ENCODE measurements at regions not wholly inside any gene's neighbourhood (a gene's known extent, or its start where the extent isn't known, plus 50 kb on each side); places are given as distances from the start of the nearest gene placed in this dataset.
"Not testable (repeated sequence)": the region's sequence is repeated elsewhere in the genome, so short reads cannot be mapped to it uniquely, and the experiment has no call there.

- no peak for DNase-seq (ENCODE audit: low spot score)
Observed at GRCh38 chr4:27964095-27964494, 1103.5 kb downstream of the STIM2 start.

DNA sequence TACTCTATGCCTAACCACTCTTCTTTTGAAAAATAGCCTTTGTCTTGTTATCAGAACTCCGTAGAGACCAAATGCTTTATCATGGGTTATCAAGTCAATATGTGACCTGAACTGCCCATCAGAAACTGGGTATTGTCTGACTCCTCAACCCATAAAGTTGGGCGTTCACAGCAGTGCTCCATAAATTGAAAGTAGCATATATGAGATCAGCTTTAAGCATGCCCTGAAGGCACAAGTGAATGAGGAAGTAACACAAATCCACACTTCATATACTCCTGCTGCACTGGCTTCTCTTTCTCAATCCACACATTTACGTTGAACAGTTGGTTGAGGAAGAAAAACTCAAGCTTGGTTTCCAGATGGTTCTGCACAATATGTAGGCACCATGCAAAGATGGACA lies 1106.0 kb downstream of the STIM2 start:
- no peak for DNase-seq (ENCODE audit: low spot score)

GRCh38 chr4:27973056-27973455 lies 1112.4 kb downstream of the STIM2 start:
- no peak for DNase-seq (ENCODE audit: low spot score)

GRCh38 chr4:27973700-27974099 lies 1113.1 kb downstream of the STIM2 start:
- DNase-seq (ENCODE audit: low spot score) = no peak

GRCh38 chr4:27974339-27974738 lies 1113.7 kb downstream of the STIM2 start:
- no peak for DNase-seq (ENCODE audit: low spot score)

DNA sequence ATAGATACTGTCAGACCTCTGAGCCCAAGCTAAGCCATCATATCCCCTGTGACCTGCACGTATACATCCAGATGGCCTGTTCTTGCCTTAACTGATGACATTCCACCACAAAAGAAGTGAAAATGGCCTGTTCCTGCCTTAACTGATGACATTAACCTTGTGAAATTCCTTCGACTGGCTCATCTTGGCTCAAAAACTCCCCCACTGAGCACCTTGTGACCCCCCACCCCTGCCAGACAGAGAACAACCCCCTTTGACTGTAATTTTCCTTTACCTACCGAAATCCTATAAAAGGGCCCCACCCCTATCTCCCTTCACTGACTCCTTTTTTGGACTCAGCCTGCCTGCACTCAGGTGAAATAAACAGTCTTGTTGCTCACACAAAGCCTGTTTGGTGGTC lies 1114.2 kb downstream of the STIM2 start:
- DNase-seq (ENCODE audit: low spot score) = not testable (repeated sequence)

- not testable (repeated sequence) for DNase-seq (ENCODE audit: low spot score)
Observed at GRCh38 chr4:27978427-27979109, 1117.9 kb downstream of the STIM2 start.

DNA sequence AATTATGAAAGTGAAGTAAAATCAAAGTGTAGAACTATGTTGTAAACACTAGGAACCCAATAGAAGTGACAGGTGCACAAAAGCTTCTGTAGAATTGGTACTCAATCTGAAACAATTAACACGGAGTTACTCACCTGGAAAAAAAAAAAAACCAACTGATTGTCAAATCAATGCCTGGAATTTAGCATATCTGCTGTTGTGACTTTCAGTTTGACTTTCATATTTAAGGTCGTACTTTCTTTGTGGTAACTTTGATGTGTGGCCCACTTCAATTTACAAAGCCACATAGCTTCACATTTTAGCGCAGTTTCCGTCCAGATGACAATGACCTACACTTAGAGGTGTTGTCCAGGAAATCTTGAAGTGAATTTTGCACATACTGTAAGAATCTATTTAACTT lies 1124.9 kb downstream of the STIM2 start:
- no peak for DNase-seq (ENCODE audit: low spot score)

DNA sequence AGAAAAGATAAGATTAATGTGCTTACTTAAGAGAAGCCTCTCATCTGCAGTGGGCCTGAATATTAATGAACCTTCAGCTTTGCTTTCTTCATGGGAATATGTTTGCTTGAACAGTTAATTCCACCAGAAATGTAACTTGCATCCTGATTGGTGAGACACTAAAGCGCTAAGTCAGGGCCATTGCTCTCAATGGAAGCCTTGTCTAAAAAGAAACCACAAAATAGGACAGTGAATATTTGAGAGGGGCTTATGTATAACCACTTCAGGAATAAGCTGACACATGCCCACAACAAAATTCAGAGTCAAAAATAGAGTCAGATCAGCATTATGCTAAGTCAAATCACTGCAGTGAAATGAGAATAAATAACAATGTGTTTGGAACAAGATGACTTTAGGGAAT lies 1125.8 kb downstream of the STIM2 start:
- no peak for DNase-seq (ENCODE audit: low spot score)

- no peak for DNase-seq (ENCODE audit: low spot score)
Observed at GRCh38 chr4:28001698-28002097, 1141.1 kb downstream of the STIM2 start.

GRCh38 chr4:28004520-28004919 lies 1143.9 kb downstream of the STIM2 start:
- no peak for DNase-seq (ENCODE audit: low spot score)

- no peak for DNase-seq (ENCODE audit: low spot score)
Observed at GRCh38 chr4:28006021-28006420, 1145.4 kb downstream of the STIM2 start.

DNA sequence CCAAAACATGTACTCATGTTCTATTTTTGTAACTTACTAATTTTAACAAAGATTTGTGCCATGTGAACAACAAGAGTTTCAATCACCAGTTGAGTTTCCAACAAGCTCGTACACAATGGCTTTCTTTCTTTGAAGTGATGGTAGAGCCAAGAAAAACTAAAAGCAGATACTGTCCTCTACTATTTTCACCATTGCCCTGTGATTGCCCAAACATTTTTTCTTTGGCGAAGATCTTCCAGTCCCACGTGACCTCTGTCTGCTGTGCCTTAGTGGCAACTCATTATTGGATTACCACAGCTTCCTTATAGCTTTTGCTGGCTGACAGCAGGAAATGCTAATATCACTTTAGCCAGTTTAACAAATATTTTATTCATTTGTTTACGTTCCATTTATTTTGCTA lies 1147.1 kb downstream of the STIM2 start:
- DNase-seq (ENCODE audit: low spot score) = no peak

DNA sequence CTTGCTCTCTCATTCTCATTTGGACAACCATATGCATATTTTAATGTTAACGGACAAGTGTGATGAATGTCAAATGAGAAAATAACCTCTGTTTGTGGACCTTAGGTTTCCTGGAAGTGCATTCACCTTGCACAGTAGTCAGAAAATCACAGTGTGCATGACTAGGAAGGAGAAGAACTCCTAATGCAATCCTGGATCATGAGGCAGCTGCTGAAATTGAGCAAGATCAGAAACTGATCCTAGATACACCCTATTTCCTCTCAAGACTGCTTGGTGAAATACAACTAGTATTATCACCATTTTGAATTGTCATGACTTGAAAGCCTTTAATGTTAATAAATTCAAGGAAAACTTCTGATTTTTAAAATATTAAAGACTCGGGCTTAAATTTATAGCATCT lies 1148.9 kb downstream of the STIM2 start:
- DNase-seq (ENCODE audit: low spot score) = no peak

GRCh38 chr4:28010577-28011240 lies 1150.1 kb downstream of the STIM2 start:
- DNase-seq (ENCODE audit: low spot score) = no peak

DNA sequence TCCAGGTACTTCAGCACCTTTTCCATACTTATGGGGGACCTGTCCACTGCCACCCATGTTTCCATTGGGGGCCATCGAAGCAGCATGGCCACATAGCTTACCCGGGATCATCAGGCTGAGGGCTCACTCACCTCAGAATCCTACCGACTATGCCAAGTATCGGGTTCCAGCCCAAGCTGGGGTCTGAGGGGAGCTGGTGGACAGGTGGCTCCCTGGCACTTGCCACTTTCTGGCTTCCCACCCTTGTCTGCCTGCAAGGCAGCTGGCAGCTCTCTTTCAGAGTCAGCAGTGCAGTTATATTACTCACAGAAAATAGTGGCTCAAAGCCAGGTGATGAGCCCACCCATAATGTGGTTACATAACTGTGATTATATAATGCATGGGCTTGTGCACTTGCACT lies 1153.8 kb downstream of the STIM2 start:
- no peak for DNase-seq (ENCODE audit: low spot score)

DNA sequence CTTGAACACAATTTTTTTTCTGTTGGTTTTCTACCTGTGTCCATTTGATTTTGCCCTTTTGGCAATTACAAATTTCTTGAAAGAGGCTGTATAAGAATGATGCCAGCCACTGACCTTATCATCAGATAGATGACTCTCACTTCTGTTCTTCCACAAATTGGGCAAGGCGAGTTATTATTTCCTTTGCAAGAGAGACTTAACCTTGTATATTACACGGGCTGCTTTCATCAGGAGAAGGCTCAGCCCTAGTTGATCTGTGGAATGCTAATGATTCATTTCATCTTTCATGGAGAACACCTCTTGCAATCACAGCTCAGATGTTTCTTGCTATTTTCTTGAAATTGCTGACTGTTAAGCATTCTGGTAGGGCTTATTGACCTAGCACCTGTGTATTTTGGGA lies 1155.4 kb downstream of the STIM2 start:
- DNase-seq (ENCODE audit: low spot score) = no peak

DNA sequence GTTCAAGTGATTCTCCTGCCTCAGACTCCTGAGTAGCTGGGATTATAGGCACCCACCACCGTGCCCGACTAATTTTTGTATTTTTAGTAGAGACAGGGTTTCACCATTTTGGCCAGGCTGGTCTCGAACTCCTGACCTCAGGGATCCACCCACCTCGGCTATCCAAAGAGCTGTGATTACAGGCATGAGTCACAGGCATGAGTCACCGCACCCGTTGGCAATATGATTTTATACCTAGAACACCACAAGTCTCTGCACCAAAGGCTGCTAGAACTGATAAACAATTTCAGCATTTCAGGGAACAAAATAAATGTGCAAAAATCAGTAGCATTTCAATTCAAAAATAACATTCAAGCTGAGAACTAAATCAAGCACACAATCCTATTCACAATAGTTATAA lies 1177.6 kb downstream of the STIM2 start:
- not testable (repeated sequence) for DNase-seq (ENCODE audit: low spot score)

DNA sequence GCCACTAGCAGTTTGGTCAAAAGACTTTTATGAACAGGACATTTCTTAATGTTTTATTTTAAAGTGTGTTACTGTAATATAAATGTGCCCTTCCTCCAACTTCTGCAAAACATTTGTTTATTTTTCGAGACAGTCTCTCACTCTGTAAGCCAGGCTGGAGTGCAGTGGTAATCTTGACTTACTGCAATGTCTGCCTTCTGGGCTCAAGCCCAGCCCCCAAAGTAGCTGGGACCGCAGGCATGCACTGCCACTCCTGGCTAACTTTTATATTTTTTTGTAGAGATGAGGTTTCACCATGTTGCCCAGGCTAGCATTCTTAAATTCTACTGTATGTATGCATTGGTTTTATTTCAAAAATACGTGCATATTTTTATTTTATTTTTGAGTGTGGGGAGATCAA lies 1201.9 kb downstream of the STIM2 start:
- DNase-seq (ENCODE audit: low spot score) = no peak

DNA sequence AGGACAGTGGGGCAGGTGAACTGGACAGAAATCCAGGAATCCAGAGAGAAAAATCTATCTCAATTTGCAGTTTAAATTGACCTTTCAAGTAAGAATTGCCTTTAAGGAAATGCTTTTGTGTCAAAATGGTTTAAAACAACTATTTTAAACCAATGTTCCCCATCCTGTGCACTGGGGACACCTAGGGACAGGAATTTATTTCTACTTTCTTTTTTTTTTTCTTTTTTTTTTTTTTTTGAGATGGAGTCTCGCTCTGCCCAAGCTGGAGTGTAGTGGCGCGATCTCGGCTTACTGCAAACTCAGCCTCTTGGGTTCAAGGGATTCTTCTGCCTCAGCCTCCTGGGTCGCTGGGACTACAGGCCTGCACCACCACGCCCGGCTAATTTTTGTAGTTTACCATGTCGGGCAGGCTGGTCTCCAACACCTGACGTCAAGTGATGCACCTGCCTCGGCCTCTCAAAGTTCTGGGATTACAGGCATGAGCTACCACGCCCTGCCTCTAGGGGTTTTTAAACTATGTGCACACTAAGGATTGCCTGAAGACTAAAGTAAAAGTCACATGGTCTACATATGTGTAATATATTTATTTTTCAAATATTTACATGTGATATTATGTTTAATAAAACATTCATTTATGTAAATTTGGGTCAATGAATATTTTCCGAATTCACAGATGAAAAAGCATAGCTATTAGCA lies 1213.4 kb downstream of the STIM2 start:
- DNase-seq (ENCODE audit: low spot score) = no peak

DNA sequence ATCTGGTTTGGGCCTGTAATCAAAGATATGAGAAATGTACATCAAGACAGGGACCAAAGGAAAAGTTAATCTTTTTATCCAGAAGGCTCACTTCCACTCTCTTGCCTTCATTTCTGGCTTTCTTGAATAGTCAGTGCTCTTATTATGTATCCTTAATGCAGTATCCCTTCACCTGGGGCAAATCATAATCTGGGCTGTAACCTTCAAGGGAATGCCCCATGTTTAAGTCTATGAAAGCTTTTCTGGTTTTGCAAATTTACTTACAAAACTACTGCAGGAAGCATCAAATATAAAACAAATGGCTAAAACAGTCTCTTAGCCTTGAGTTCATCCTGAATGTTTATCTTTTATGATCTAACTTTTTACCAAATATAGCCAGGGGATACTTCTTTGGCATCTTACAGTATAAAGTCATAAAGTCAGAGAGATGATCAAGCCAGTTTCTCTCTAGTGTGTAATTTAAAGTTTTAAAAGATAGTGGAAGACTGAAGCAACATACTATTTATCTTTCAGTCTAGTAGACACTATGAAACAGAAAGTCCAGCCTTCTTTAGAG lies 1214.8 kb downstream of the STIM2 start:
- no peak for DNase-seq (ENCODE audit: low spot score)

GRCh38 chr4:28077203-28077602 lies 1216.6 kb downstream of the STIM2 start:
- DNase-seq (ENCODE audit: low spot score) = not testable (repeated sequence)
